H1 (cell line): ENCODE measurements at regions not wholly inside any gene's neighbourhood (a gene's known extent, or its start where the extent isn't known, plus 50 kb on each side); places are given as distances from the start of the nearest gene placed in this dataset.

Experiments
- GABPA ChIP-seq: IDR thresholded peaks from 2 replicates; pipeline ENCODE4 v1.6.1; 2011; ENCODE audit warnings: mild to moderate bottlenecking, low read length, moderate library complexity, borderline replicate concordance; ENCODE audit not compliant: insufficient read depth
- MAFK ChIP-seq: IDR thresholded peaks from 2 replicates; pipeline ENCODE4 v1.6.1; 2012; ENCODE audit warnings: low read depth, mild to moderate bottlenecking, improper control_type of control experiment, low read length
- POLR2A ChIP-seq, 2 experiments: IDR thresholded peaks; 1 replicate in 1 of 2; 2 replicates in 1 of 2; pipeline ENCODE4 v1.6.1; 2011; ENCODE audit warnings: low read depth in 2 of 2, low read length in 2 of 2, mild to moderate bottlenecking in 2 of 2; ENCODE audit errors: control extremely low read depth in 1 of 2
- RBBP5 ChIP-seq: IDR thresholded peaks from 2 replicates; pipeline ENCODE4 v1.7.1; 2012; ENCODE audit warnings: low read depth, mild to moderate bottlenecking, inconsistent platforms, low read length, moderate library complexity, borderline replicate concordance
- SRF ChIP-seq: IDR thresholded peaks from 2 replicates; pipeline ENCODE4 v1.6.1; 2011; ENCODE audit warnings: mild to moderate bottlenecking, low read depth, low read length, moderate library complexity

GRCh38 chr6:164049517-164049988 is 635.0 kb downstream of the QKI start (continued):
- TF ChIP-seq SRF: no peak
- TF ChIP-seq MAFK: no peak
- TF ChIP-seq POLR2A (IDR thresholded peaks at IDR 0.05; ENCODE audit: control extremely low read depth in 1 of 2, low read depth in 2 of 2, low read length in 2 of 2): no peak
- no peak for TF ChIP-seq GABPA
- no peak for TF ChIP-seq RBBP5
